ENCODE measurements at regions not wholly inside any gene's neighbourhood (a gene's known extent, or its start where the extent isn't known, plus 50 kb on each side); places are given as distances from the start of the nearest gene placed in this dataset.

DNA sequence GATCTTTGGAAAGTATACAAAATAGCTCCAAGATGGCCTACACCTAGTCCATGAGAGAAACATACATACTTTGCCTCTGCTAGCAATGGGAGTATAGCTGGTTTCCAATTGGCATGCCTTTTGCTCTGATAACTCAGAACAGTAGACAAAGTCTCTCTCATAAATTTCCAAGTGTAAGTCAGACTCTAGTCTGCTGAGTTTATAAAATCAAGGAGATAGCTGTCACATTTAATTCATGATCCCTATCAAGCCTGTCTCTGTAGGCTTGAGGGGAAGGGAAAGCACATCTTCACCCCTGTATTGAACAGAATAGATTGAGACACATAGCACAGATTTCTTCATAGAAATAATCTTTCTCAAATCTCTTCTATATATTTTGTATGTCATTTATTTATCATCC lies 87.8 kb upstream of the HTR1B start:
- Histone ChIP-seq H4K5ac (ENCODE audit: insufficient read length, low read depth, low read length) (no peak overlapping the region), H4K91ac (ENCODE audit: insufficient read length, low read depth, low read length) (no peak overlapping the region), H2BK20ac (ENCODE audit: low read depth, low read length, poor library complexity, severe bottlenecking) (no peak overlapping the region), H3K56ac (ENCODE audit: insufficient read length, low read depth, low read length) (no peak overlapping the region), H3K23ac (ENCODE audit: insufficient read length, low read depth, low read length) (no peak overlapping the region), H2AK5ac (ENCODE audit: insufficient read length, low read length) (no peak overlapping the region), H3K4me2 (ENCODE audit: insufficient read depth, insufficient read length, low read length) (no peak overlapping the region), H2BK15ac (ENCODE audit: low read depth, low read length) (no peak overlapping the region), H3K27me3 (ENCODE audit: insufficient read depth, low read length) (no peaks in the 10 kb centered on the region), H2AFZ (ENCODE audit: low read length) (no peak overlapping the region), H3K23me2 (ENCODE audit: insufficient read length, low read depth, low read length, poor library complexity, severe bottlenecking) (no peaks in the 10 kb centered on the region), H3K27ac (ENCODE audit: insufficient read length, low read depth, low read length) (no peak overlapping the region), H2BK12ac (ENCODE audit: insufficient read length, low read depth, low read length) (no peak overlapping the region), H4K20me1 (ENCODE audit: control insufficient read depth, insufficient read depth, insufficient read length) (no peaks in the 10 kb centered on the region), H3K9me3 (ENCODE audit: control insufficient read depth, low read depth, low read length) (no peaks in the 10 kb centered on the region), H3K14ac (ENCODE audit: insufficient read depth, low read length) (no peak overlapping the region), H2BK120ac (ENCODE audit: low read depth, low read length, poor library complexity, severe bottlenecking) (no peak overlapping the region), H3K4me1 (ENCODE audit: insufficient read depth, low read length) (no peaks in the 10 kb centered on the region), H3T11ph (ENCODE audit: low read length) (no peak overlapping the region), H3K4ac (ENCODE audit: low read depth, low read length) (no peak overlapping the region), H4K8ac (replicated peaks; ENCODE audit: insufficient read length, low read depth, low read length) (no peak overlapping the region), H3K18ac (ENCODE audit: insufficient read length, low read depth, low read length) (no peak overlapping the region), H3K79me2 (ENCODE audit: insufficient read depth, low read length) (no peaks in the 10 kb centered on the region), H3K9ac (ENCODE audit: extremely low read depth, insufficient read length, low read length) (no peak overlapping the region), H3K79me1 (ENCODE audit: insufficient read depth, low read depth, low read length, poor library complexity, severe bottlenecking) (no peaks in the 10 kb centered on the region), H2BK5ac (ENCODE audit: insufficient read length, low read length) (no peak overlapping the region)
- DNase-seq: no peak
- Mint-ChIP-seq H3K27ac (no peak overlapping the region), H3K27me3 (ENCODE audit: low read depth) (no peaks in the 10 kb centered on the region), H3K4me3 (no peak overlapping the region), H3K9me3 (no peaks in the 10 kb centered on the region), H3K36me3 (ENCODE audit: insufficient read depth in 1 of 3, low read depth in 3 of 3) (no peaks in the 10 kb centered on the region), H3K4me1 (no peaks in the 10 kb centered on the region)
- TF ChIP-seq, protein P1, sequence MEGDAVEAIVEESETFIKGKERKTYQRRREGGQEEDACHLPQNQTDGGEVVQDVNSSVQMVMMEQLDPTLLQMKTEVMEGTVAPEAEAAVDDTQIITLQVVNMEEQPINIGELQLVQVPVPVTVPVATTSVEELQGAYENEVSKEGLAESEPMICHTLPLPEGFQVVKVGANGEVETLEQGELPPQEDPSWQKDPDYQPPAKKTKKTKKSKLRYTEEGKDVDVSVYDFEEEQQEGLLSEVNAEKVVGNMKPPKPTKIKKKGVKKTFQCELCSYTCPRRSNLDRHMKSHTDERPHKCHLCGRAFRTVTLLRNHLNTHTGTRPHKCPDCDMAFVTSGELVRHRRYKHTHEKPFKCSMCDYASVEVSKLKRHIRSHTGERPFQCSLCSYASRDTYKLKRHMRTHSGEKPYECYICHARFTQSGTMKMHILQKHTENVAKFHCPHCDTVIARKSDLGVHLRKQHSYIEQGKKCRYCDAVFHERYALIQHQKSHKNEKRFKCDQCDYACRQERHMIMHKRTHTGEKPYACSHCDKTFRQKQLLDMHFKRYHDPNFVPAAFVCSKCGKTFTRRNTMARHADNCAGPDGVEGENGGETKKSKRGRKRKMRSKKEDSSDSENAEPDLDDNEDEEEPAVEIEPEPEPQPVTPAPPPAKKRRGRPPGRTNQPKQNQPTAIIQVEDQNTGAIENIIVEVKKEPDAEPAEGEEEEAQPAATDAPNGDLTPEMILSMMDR (conservative IDR thresholded peaks at IDR 0.05): no peak

Data from H9 (cell line).